Adrenal gland (tissue), 9 donors: ENCODE measurements at regions not wholly inside any gene's neighbourhood (a gene's known extent, or its start where the extent isn't known, plus 50 kb on each side); places are given as distances from the start of the nearest gene placed in this dataset.

ENCODE experiments used
- DNase-seq, 7 donors: peaks; one replicate each; pipeline ENCODE4 v3.0.0-alpha.2; 2019 to 2020
- H3K27ac ChIP-seq, 5 donors: fragments of 200-600 bp; sonication (generic) in 4 of 5; 1 replicate in 3 of 5; 2 replicates in 2 of 5; pipeline versions ENCODE4 v1.5.1 to v1.8.0; 2016 to 2020; ENCODE audit warnings: mild to moderate bottlenecking in 1 of 5
- H3K27me3 ChIP-seq: fragments of 200-600 bp; 2 replicates; pipeline ENCODE4 v1.8.0; 2021
- H3K36me3 ChIP-seq, 2 donors: fragments of 200-600 bp; replicated peaks in 1 of 2; 1 replicate in 1 of 2; 2 replicates in 1 of 2; pipeline versions ENCODE4 v1.5.1 to v1.8.0; 2018 to 2022
- H3K4me1 ChIP-seq, 2 donors: fragments of 200-600 bp; replicated peaks in 1 of 2; 1 replicate in 1 of 2; 2 replicates in 1 of 2; pipeline versions ENCODE4 v1.5.1 to v1.8.0; 2018 to 2021
- H3K4me3 ChIP-seq, 4 donors: fragments of 200-600 bp; sonication (generic) in 3 of 4; one replicate each; pipeline ENCODE4 v1.5.1; 2016 to 2018
- H3K9me3 ChIP-seq, 3 donors: fragments of 200-600 bp; sonication (generic) in 1 of 3; replicated peaks in 1 of 3; 1 replicate in 2 of 3; 2 replicates in 1 of 3; pipeline versions ENCODE4 v1.5.1 to v1.8.0; 2016 to 2021
- CTCF ChIP-seq, 6 experiments: fragments of 450-650 bp in 4 of 6; fragments of 200-600 bp in 2 of 6; sonication (generic) in 1 of 6; IDR thresholded peaks; 1 replicate in 5 of 6; 2 replicates in 1 of 6; pipeline versions ENCODE4 v1.5.1 to v1.8.0; 2016 to 2021; ENCODE audit warnings: antibody characterized with exemption in 6 of 6, mild to moderate bottlenecking in 2 of 6, moderate library complexity in 1 of 6
- POLR2A ChIP-seq, 2 donors: fragments of 450-650 bp; IDR thresholded peaks; one replicate each; pipeline ENCODE4 v1.6.1; 2017; ENCODE audit warnings: antibody characterized with exemption in 2 of 2, mild to moderate bottlenecking in 2 of 2, moderate library complexity in 1 of 2
- WGBS, 4 donors: extraction: QIAGEN DNeasy Blood & Tissue Kit in 2 of 4; methylation state at CpG; one replicate each; pipeline versions ENCODE4 v1.1.5 to v1.1.7; 2013 to 2017; 5-methylcytosine and 5-hydroxymethylcytosine counted together
- intact Hi-C, 2 donors: fragments of 100-400 bp; cut with DNase I; formaldehyde crosslinking; loops; one replicate each; pipeline versions ENCODE4 v1.14.1 to v1.15.0; 2022 to 2023
- donor health status: healthy with polysubstance abuse.
- donor health status: Bipolar disorder and iron deficiency.
- donor health status: DM: yes; HTN: yes; CAD: no.
- donor health status: DM: no; HTN: no; CAD: no.
- donor health status: DM: no; HTN: no; CAD: no.

- no peak overlapping the region for H3K4me3 ChIP-seq
- no peak for DNase-seq
- WGBS, 4 donors: 74 to 86% (median 84%) methylated on average over 2 of the region's 2 CpGs
- H3K27ac ChIP-seq: no peak overlapping the region
- H3K36me3 ChIP-seq: no peaks in the 10 kb centered on the region
- TF ChIP-seq POLR2A (IDR thresholded peaks at IDR 0.05): no peak
- no peak for TF ChIP-seq CTCF (IDR thresholded peaks at IDR 0.05)
- H3K9me3 ChIP-seq: no peaks in the 10 kb centered on the region
- intact Hi-C loops: no loop called here
- H3K27me3 ChIP-seq: no peaks in the 10 kb centered on the region
- peaks cover 0 to 5% of the 10 kb centered on the region in 2 donors for H3K4me1 ChIP-seq
Observed at GRCh38 chr4:124151031-124151430, 561.5 kb downstream of the ANKRD50 start.

- TF ChIP-seq POLR2A (IDR thresholded peaks at IDR 0.05) (no peak), CTCF (IDR thresholded peaks at IDR 0.05) (no peak)
Observed at GRCh38 chr4:124152132-124152531, 560.4 kb downstream of the ANKRD50 start.

GRCh38 chr4:124155239-124155638 lies 557.3 kb downstream of the ANKRD50 start:
- H3K4me3 ChIP-seq: no peak overlapping the region
- H3K27me3 ChIP-seq: no peaks in the 10 kb centered on the region
- TF ChIP-seq POLR2A (IDR thresholded peaks at IDR 0.05) (no peak), CTCF (IDR thresholded peaks at IDR 0.05) (no peak)
- no peaks in the 10 kb centered on the region for H3K4me1 ChIP-seq
- no peak for DNase-seq
- H3K9me3 ChIP-seq: no peaks in the 10 kb centered on the region
- H3K27ac ChIP-seq: no peak overlapping the region
- H3K36me3 ChIP-seq: no peaks in the 10 kb centered on the region
- WGBS, 4 donors: 32 to 48% (median 44%) methylated on average over 1 of the region's 1 CpG
- intact Hi-C loops: no loop called here

More at GRCh38 chr4:124152132-124152531, 560.4 kb downstream of the ANKRD50 start:
- 66 to 80% (median 75%) methylated on average over 8 of the region's 8 CpGs for WGBS, 4 donors
- Histone ChIP-seq H3K4me1 (no peaks in the 10 kb centered on the region), H3K9me3 (no peaks in the 10 kb centered on the region), H3K4me3 (no peak overlapping the region), H3K27ac (no peak overlapping the region), H3K27me3 (no peaks in the 10 kb centered on the region), H3K36me3 (no peaks in the 10 kb centered on the region)
- no peak for DNase-seq
- intact Hi-C loops: no loop called here

GRCh38 chr4:124157396-124158083 lies 555.0 kb downstream of the ANKRD50 start:
- no peaks in the 10 kb centered on the region for H3K27me3 ChIP-seq
- no peak overlapping the region for H3K4me3 ChIP-seq
- intact Hi-C loops: no loop called here
- WGBS, 4 donors: 73 to 82% (median 78%) methylated on average over 4 of the region's 4 CpGs
- H3K4me1 ChIP-seq: no peaks in the 10 kb centered on the region
- H3K9me3 ChIP-seq: no peaks in the 10 kb centered on the region
- no peak for DNase-seq
- TF ChIP-seq POLR2A (IDR thresholded peaks at IDR 0.05) (no peak), CTCF (IDR thresholded peaks at IDR 0.05) (no peak)
- H3K36me3 ChIP-seq: no peaks in the 10 kb centered on the region
- no peak overlapping the region for H3K27ac ChIP-seq
